Adrenal gland (tissue), 5 donors: ENCODE measurements at regions not wholly inside any gene's neighbourhood (a gene's known extent, or its start where the extent isn't known, plus 50 kb on each side); places are given as distances from the start of the nearest gene placed in this dataset.

Source experiments
- CTCF ChIP-seq, 6 experiments: fragments of 450-650 bp in 4 of 6; fragments of 200-600 bp in 2 of 6; sonication (generic) in 1 of 6; IDR thresholded peaks; 1 replicate in 5 of 6; 2 replicates in 1 of 6; pipeline versions ENCODE4 v1.5.1 to v1.8.0; 2016 to 2021; ENCODE audit warnings: antibody characterized with exemption in 6 of 6, mild to moderate bottlenecking in 2 of 6, moderate library complexity in 1 of 6
- POLR2A ChIP-seq, 2 donors: fragments of 450-650 bp; IDR thresholded peaks; one replicate each; pipeline ENCODE4 v1.6.1; 2017; ENCODE audit warnings: antibody characterized with exemption in 2 of 2, mild to moderate bottlenecking in 2 of 2, moderate library complexity in 1 of 2
- donor health status: DM: no; HTN: no; CAD: no.

DNA sequence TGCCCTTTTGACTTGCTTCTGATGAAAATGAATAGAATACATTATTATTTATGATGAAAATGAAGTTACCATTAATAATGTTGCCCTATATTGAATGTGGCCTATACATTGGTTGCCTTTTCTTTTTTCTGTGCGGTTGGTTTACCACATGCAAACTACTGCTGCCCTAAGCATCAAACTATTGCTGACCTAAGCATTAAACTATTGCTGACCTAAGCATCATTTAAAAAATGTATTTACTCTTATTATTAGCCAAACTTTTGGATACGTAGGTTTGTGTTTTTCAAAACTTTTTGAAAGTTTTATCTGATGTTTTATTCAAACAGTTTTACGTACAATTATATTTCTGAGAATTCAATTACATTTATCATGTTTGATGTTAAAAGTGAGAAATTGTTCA lies 76.0 kb upstream of the CDH10 start:
- TF ChIP-seq CTCF (IDR thresholded peaks at IDR 0.05) (no peak), POLR2A (IDR thresholded peaks at IDR 0.05) (no peak)
